ENCODE measurements at regions not wholly inside any gene's neighbourhood (a gene's known extent, or its start where the extent isn't known, plus 50 kb on each side); places are given as distances from the start of the nearest gene placed in this dataset.
A peak's percentile ranks its signal among the peaks of the same experiment; 100 is the strongest.

DNA sequence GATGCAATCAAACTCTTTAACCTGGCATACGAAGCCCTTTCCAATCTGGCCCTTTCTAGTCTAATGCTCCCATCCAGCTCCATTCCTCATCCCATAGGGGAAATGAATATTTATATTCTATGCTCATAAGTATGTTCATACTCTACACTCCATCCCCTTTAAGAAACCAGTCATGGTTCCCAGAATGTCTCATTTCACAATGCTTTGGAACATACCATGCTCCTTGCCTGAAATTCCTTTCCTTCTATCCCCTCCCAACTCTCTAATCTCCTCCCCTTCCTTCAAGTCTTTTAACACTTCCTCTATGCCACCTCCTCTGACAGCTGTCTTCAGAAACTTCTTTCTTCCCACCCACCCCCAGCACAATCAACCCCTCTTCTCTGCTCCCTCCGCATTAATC, 207.0 kb upstream of the CAND1 start:
- Mint-ChIP-seq H3K36me3 (no peaks in the 10 kb centered on the region), H3K27ac (no peak overlapping the region), H3K4me3 (no peak overlapping the region), H3K27me3 (peaks cover 31 to 44% of the 10 kb centered on the region in 2 donors), H3K9me3 (no peaks in the 10 kb centered on the region), H3K4me1 (no peaks in the 10 kb centered on the region)
- Histone ChIP-seq H3K9me3 (ENCODE audit: low read length) (no peaks in the 10 kb centered on the region), H3K27me3 (ENCODE audit: insufficient read depth, low read length, poor library complexity, severe bottlenecking) (peaks cover 8% of the 10 kb centered on the region), H3K4me1 (ENCODE audit: insufficient read depth, low read length) (no peaks in the 10 kb centered on the region), H3K36me3 (ENCODE audit: insufficient read depth, low read length) (no peaks in the 10 kb centered on the region), H3K4me3 (ENCODE audit: low read length) (no peak overlapping the region), H3K27ac (ENCODE audit: low read depth, low read length) (no peak overlapping the region)
- ChIA-PET POLR2A (no interaction called here), CTCF (interaction anchor here (1.2 kb wide), 1 partner anchor 11 kb away, joined by 3 read pairs; no protein-coding TSS in a partner anchor)
- no peak for DNase-seq

DNA sequence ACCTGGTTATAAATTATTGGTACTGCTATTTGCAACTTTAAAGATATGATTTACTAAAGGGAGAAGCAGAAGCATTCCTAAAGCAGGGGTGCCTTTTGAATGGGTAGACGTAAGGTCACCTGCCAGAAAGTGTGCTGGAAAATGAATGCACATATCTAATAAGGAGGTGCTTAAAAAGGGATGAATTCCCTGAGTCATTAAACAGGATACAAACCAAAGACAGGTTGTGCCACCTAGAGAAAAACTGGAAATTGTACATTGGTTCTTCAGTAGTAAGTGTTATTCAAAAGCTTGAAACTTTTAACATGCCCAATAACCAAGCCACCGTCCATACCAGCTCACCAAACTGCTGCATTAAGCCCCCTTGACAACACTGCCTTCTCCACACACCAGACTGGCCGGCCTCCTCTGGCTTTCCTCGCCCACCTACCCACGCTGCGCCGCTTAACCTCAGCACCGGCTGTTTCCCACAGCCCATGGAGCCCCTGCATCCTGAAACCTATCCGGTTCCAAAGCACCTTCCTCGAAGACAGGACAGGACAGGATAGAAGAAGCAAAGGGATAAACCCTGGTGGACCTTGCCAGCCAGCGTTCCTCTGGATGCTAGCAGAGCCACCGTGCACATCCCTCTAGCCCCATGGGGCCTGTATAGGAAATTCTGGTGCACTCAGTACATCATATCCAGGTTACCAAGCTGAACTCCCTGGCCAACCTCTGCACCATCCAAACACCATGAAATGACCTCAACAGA, 201.5 kb upstream of the CAND1 start:
- Mint-ChIP-seq H3K27me3 (peaks cover 39 to 66% of the 10 kb centered on the region in 2 donors), H3K4me3 (peak overlapping the region; percentile 77 to 89 (median 82)), H3K36me3 (no peaks in the 10 kb centered on the region), H3K27ac (peak overlapping the region in 2 of 8 donors; percentile 30 to 31), H3K9me3 (no peaks in the 10 kb centered on the region), H3K4me1 (peaks cover 16 to 22% (median 18%) of the 10 kb centered on the region in 3 donors)
- DNase-seq = no peak
- no peaks in the 10 kb centered on the region for H3K36me3 ChIP-seq (ENCODE audit: insufficient read depth, low read length)
- CTCF ChIA-PET = interaction anchor here (0.7 kb wide), 1 partner anchor 61 kb away, joined by 3 read pairs; no protein-coding TSS in a partner anchor
- POLR2A ChIA-PET = no interaction called here
- H3K9me3 ChIP-seq (ENCODE audit: low read length) = no peaks in the 10 kb centered on the region
- no peak overlapping the region for H3K27ac ChIP-seq (ENCODE audit: low read depth, low read length)
- peaks cover 18% of the 10 kb centered on the region for H3K27me3 ChIP-seq (ENCODE audit: insufficient read depth, low read length, poor library complexity, severe bottlenecking)
- H3K4me1 ChIP-seq (ENCODE audit: insufficient read depth, low read length) = no peaks in the 10 kb centered on the region
- no peak overlapping the region for H3K4me3 ChIP-seq (ENCODE audit: low read length)

DNA sequence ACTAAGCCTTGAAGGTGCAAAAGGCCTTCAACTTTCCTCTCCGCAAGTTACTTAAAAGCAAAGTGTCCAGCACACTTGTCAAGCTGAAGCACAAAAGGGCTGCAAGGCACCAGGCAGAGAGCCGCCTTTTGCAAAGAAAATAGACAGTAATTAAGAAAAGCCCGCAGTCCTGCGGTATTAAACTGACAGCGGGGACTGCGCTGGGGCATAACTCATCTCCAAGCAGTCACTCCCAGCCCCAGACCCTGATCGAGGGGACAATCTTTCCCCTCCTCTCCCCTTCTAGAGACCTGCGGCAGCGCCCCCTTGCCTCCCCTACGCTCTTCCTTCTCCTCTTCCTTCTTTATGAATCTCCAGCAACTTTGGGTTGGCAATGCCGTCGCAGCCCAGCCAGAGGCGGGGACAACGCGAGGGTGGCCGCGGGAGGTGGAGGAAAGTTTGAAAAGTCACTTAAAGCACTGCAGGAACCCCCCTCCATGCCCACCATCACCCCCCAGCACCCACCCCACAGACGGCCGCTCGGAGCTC, 200.9 kb upstream of the CAND1 start:
- H3K36me3 Mint-ChIP-seq = no peaks in the 10 kb centered on the region
- H3K9me3 ChIP-seq (ENCODE audit: low read length) = no peaks in the 10 kb centered on the region
- H3K27me3 Mint-ChIP-seq = peaks cover 36 to 64% of the 10 kb centered on the region in 2 donors
- H3K27ac Mint-ChIP-seq = peak overlapping the region in 1 of 8 donors; percentile 30
- H3K36me3 ChIP-seq (ENCODE audit: insufficient read depth, low read length) = no peaks in the 10 kb centered on the region
- peak overlapping the region; percentile 32 for H3K4me3 ChIP-seq (ENCODE audit: low read length)
- H3K27me3 ChIP-seq (ENCODE audit: insufficient read depth, low read length, poor library complexity, severe bottlenecking) = peaks cover 18% of the 10 kb centered on the region
- H3K9me3 Mint-ChIP-seq = no peaks in the 10 kb centered on the region
- H3K4me1 ChIP-seq (ENCODE audit: insufficient read depth, low read length) = no peaks in the 10 kb centered on the region
- peaks cover 16 to 22% (median 18%) of the 10 kb centered on the region in 3 donors for H3K4me1 Mint-ChIP-seq
- H3K27ac ChIP-seq (ENCODE audit: low read depth, low read length) = no peak overlapping the region
- H3K4me3 Mint-ChIP-seq = peak overlapping the region; percentile 77 to 89 (median 82)
- POLR2A ChIA-PET = interaction anchor here (0.6 kb wide), 1 partner anchor 23 kb away, joined by 7 read pairs; no protein-coding TSS in a partner anchor
- DNase-seq = peak in 1 of 5 donors; percentile 11
- CTCF ChIA-PET = interaction anchor here (0.6 to 0.7 kb wide), 2 partner anchors 62 to 92 kb away, joined by 3 read pairs; no protein-coding TSS in a partner anchor

DNA sequence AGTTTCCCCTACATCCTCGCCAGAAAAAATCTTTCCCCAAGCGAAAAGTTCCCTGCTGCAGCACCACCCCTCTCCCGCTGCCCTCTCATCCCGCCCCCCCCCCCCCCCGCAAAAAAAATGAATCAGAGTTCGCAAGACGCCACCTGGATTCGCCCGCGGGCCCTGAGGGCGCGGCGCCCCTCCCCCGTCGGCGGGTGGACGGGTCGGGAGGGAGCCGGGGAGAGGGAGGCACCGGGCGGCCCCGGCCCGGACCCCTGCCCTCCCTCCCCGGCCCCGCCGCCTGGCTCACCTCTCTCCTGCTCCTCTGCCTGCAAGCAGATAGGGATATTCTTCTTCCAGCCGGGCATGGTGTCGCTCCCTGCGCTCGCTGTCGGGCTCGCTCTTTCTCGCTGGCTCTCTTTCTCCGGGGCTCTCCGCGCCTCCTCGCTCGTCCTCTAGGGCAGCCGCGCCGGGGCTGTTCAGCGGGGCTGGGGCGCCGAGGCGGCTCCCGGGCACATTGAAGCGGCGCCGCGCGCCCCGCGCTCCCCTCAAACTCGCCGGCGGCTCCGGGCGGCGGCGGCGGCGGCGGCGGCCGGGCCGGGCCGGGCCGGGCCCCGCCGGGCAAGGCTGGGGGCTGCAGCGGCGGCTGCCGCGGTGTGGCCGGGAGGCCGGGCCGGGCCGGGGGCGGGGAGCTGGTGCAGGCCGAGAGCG, 200.3 kb upstream of the CAND1 start:
- H3K27me3 Mint-ChIP-seq = peaks cover 37 to 62% of the 10 kb centered on the region in 2 donors
- H3K4me1 Mint-ChIP-seq = peaks cover 16 to 22% (median 18%) of the 10 kb centered on the region in 3 donors
- H3K9me3 Mint-ChIP-seq = no peaks in the 10 kb centered on the region
- Histone ChIP-seq H3K27ac (ENCODE audit: low read depth, low read length) (no peak overlapping the region), H3K4me1 (ENCODE audit: insufficient read depth, low read length) (no peaks in the 10 kb centered on the region), H3K4me3 (ENCODE audit: low read length) (no peak overlapping the region), H3K9me3 (ENCODE audit: low read length) (no peaks in the 10 kb centered on the region), H3K36me3 (ENCODE audit: insufficient read depth, low read length) (no peaks in the 10 kb centered on the region), H3K27me3 (ENCODE audit: insufficient read depth, low read length, poor library complexity, severe bottlenecking) (peaks cover 18% of the 10 kb centered on the region)
- H3K36me3 Mint-ChIP-seq = no peaks in the 10 kb centered on the region
- peak overlapping the region; percentile 82 to 94 (median 86) for H3K4me3 Mint-ChIP-seq
- DNase-seq = peak in 2 of 5 donors; percentile 39 to 52
- ChIA-PET CTCF (interaction anchor here (0.6 to 1.0 kb wide), 3 partner anchors 62 to 200 kb away, joined by 3 read pairs; partner anchors contain the start of gene CAND1), POLR2A (interaction anchor here (0.6 kb wide), 1 partner anchor 22 kb away, joined by 7 read pairs; no protein-coding TSS in a partner anchor)
- no peak overlapping the region for H3K27ac Mint-ChIP-seq

DNA sequence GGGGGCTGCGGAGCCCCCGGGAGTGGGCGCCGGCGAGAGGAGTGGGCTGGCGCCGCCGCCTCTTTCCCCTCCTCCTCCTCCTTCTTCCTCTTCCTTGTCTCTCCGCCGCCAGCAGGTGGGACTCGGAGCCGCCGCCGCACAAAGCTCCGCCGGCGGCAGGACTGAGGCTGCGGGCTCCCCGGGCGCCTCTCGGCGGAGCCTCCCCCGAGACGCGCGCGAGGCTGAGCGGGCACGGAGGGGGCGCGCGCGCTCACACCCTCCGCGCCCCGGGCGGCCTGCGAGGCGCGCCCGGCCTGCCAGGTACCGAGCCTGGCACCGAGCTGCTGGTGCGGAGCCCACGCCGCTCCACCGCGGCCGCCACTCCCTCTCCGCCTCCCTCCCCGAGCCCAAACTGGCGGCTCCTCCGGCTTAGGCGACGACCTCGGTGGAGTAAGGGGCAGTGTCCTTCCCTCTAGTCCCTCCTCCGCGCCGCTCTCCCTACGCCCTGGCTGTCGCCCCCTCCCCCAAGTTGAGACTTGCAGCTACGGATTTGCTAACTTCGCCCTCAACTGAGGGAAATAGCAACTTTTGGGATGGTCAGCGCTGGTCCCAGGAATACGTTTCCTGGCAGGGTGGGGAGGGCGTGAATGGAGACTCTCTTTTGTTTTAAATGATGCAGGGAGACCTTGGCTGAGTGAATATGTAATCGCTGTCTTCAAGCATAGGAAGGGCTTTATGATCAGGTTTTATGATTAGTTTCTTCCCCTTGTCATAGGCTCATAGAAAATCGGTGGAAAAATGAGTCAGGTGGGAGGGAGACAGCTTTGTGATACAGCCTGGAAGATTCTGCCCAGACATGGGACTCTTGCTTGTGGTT, 199.5 kb upstream of the CAND1 start:
- peak in 3 of 5 donors; percentile 9 to 54 (median 40) for DNase-seq
- H3K27ac Mint-ChIP-seq = peak overlapping the region in 2 of 8 donors; percentile 29 to 36
- POLR2A ChIA-PET = no interaction called here

DNA sequence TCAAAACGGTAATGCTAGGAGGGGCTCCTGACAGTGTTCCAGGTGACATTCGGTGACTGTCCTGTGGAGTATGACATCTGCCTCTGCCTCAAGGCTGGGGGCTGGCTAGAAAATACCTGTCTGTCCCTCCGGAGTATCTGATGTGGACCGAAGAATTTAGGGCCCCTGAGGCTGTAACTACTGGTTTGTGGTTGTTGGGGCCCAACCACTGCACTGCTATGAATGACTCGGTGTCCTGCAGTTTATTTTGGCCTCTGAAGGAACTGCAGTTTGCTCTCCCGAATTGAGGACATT, 198.9 kb upstream of the CAND1 start:
- Histone ChIP-seq H3K4me3 (ENCODE audit: low read length) (no peak overlapping the region), H3K27ac (ENCODE audit: low read depth, low read length) (no peak overlapping the region), H3K27me3 (ENCODE audit: insufficient read depth, low read length, poor library complexity, severe bottlenecking) (peaks cover 18% of the 10 kb centered on the region), H3K36me3 (ENCODE audit: insufficient read depth, low read length) (no peaks in the 10 kb centered on the region), H3K4me1 (ENCODE audit: insufficient read depth, low read length) (no peaks in the 10 kb centered on the region), H3K9me3 (ENCODE audit: low read length) (no peaks in the 10 kb centered on the region)
- ChIA-PET POLR2A (no interaction called here), CTCF (no interaction called here)
- Mint-ChIP-seq H3K9me3 (no peaks in the 10 kb centered on the region), H3K4me1 (peaks cover 16 to 22% (median 18%) of the 10 kb centered on the region in 3 donors), H3K36me3 (no peaks in the 10 kb centered on the region), H3K27me3 (peaks cover 35 to 61% of the 10 kb centered on the region in 2 donors), H3K4me3 (peak overlapping the region; percentile 56 to 90 (median 71)), H3K27ac (peak overlapping the region in 1 of 8 donors; percentile 29)
- no peak for DNase-seq

More for the DNA sequence above, 199.5 kb upstream of the CAND1 start:
- Histone ChIP-seq H3K27me3 (ENCODE audit: insufficient read depth, low read length, poor library complexity, severe bottlenecking) (peaks cover 18% of the 10 kb centered on the region), H3K4me3 (ENCODE audit: low read length) (peak overlapping the region; percentile 34), H3K27ac (ENCODE audit: low read depth, low read length) (no peak overlapping the region), H3K9me3 (ENCODE audit: low read length) (no peaks in the 10 kb centered on the region), H3K4me1 (ENCODE audit: insufficient read depth, low read length) (no peaks in the 10 kb centered on the region), H3K36me3 (ENCODE audit: insufficient read depth, low read length) (no peaks in the 10 kb centered on the region)
- Mint-ChIP-seq H3K4me1 (peaks cover 16 to 22% (median 18%) of the 10 kb centered on the region in 3 donors), H3K9me3 (no peaks in the 10 kb centered on the region), H3K4me3 (peak overlapping the region; percentile 56 to 90 (median 71)), H3K27me3 (peaks cover 39 to 61% of the 10 kb centered on the region in 2 donors), H3K36me3 (no peaks in the 10 kb centered on the region)
- CTCF ChIA-PET = interaction anchor here (1.0 kb wide), 1 partner anchor 200 kb away, joined by 3 read pairs; the partner anchor contains the start of gene CAND1

DNA sequence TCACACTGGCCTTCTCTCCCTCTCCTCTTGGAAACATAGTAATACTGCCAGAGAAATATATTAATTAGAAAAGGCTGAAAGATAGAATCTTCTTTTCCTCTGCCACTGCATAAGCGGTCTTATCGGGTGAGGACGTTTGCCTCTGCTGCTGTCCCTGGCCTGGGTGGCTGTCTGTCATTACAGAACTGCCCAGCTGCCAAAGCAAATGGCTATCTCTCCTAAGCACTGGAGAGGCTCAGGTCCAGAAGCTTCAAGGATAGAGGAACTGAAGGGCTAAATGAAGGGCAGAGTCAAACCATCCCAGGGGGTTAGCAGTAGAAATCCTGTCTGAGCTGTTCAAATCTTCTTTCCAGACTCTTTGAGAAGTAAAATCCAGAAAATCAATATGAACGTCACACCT, 198.6 kb upstream of the CAND1 start:
- no peaks in the 10 kb centered on the region for H3K9me3 Mint-ChIP-seq
- H3K27me3 ChIP-seq (ENCODE audit: insufficient read depth, low read length, poor library complexity, severe bottlenecking) = peaks cover 18% of the 10 kb centered on the region
- H3K4me3 ChIP-seq (ENCODE audit: low read length) = no peak overlapping the region
- peaks cover 16 to 22% (median 18%) of the 10 kb centered on the region in 3 donors for H3K4me1 Mint-ChIP-seq
- POLR2A ChIA-PET = no interaction called here
- H3K27me3 Mint-ChIP-seq = peaks cover 37 to 59% of the 10 kb centered on the region in 2 donors
- DNase-seq = no peak
- H3K27ac Mint-ChIP-seq = no peak overlapping the region
- H3K9me3 ChIP-seq (ENCODE audit: low read length) = no peaks in the 10 kb centered on the region
- no peaks in the 10 kb centered on the region for H3K36me3 ChIP-seq (ENCODE audit: insufficient read depth, low read length)
- no peaks in the 10 kb centered on the region for H3K36me3 Mint-ChIP-seq
- H3K27ac ChIP-seq (ENCODE audit: low read depth, low read length) = no peak overlapping the region
- peak overlapping the region; percentile 7 to 82 (median 71) for H3K4me3 Mint-ChIP-seq
- CTCF ChIA-PET = no interaction called here
- H3K4me1 ChIP-seq (ENCODE audit: insufficient read depth, low read length) = no peaks in the 10 kb centered on the region

Data from CD8-positive, alpha-beta memory T cell (primary cell).